H9 (cell line): ENCODE measurements at regions not wholly inside any gene's neighbourhood (a gene's known extent, or its start where the extent isn't known, plus 50 kb on each side); places are given as distances from the start of the nearest gene placed in this dataset.

Experiments used
- DNase-seq: peaks from one replicate; pipeline ENCODE4 v3.0.0-alpha.2; 2017
- H2AFZ ChIP-seq: one replicate; pipeline ENCODE4 v1.6.1; 2013; ENCODE audit warnings: mild to moderate bottlenecking, low read length, control low read depth, moderate library complexity
- H2AK5ac ChIP-seq: 2 replicates; pipeline ENCODE4 v1.6.1; 2013; ENCODE audit warnings: low read length, control low read depth, mixed read lengths; ENCODE audit not compliant: insufficient read length
- H2BK120ac ChIP-seq: one replicate; pipeline ENCODE4 v1.6.1; 2013; ENCODE audit warnings: low read depth, mild to moderate bottlenecking, low read length, control low read depth, inconsistent platforms; ENCODE audit not compliant: poor library complexity, severe bottlenecking
- H2BK12ac ChIP-seq: 2 replicates; pipeline ENCODE4 v1.6.1; 2013; ENCODE audit warnings: low read length, control low read depth, mixed read lengths, low read depth; ENCODE audit not compliant: insufficient read length
- H2BK15ac ChIP-seq: 2 replicates; pipeline ENCODE4 v1.6.1; 2013; ENCODE audit warnings: low read depth, low read length, control low read depth
- H2BK20ac ChIP-seq: one replicate; pipeline ENCODE4 v1.6.1; 2013; ENCODE audit warnings: low read depth, mild to moderate bottlenecking, low read length, control low read depth, inconsistent platforms; ENCODE audit not compliant: poor library complexity, severe bottlenecking
- H2BK5ac ChIP-seq: 2 replicates; pipeline ENCODE4 v1.6.1; 2013; ENCODE audit warnings: low read length, control low read depth, mixed read lengths; ENCODE audit not compliant: insufficient read length
- H3K14ac ChIP-seq: 2 replicates; pipeline ENCODE4 v1.6.1; 2013; ENCODE audit warnings: low read length, control low read depth; ENCODE audit not compliant: insufficient read depth
- H3K18ac ChIP-seq: 2 replicates; pipeline ENCODE4 v1.6.1; 2013; ENCODE audit warnings: low read depth, mild to moderate bottlenecking, mixed read lengths, low read length, control low read depth; ENCODE audit not compliant: insufficient read length
- H3K23ac ChIP-seq: 2 replicates; pipeline ENCODE4 v1.6.1; 2013; ENCODE audit warnings: low read length, control low read depth, mixed read lengths, low read depth; ENCODE audit not compliant: insufficient read length
- H3K23me2 ChIP-seq: 2 replicates; pipeline ENCODE4 v1.6.1; 2013; ENCODE audit warnings: low read depth, mild to moderate bottlenecking, mixed read lengths, low read length, control low read depth; ENCODE audit not compliant: insufficient read length, poor library complexity, severe bottlenecking
- H3K27ac ChIP-seq: 2 replicates; pipeline ENCODE4 v1.5.1; 2013; ENCODE audit warnings: low read length, control low read depth, mixed read lengths, low read depth; ENCODE audit not compliant: insufficient read length
- H3K27me3 ChIP-seq: 2 replicates; pipeline ENCODE4 v1.6.1; 2013; ENCODE audit warnings: low read length, control low read depth, inconsistent platforms; ENCODE audit not compliant: insufficient read depth
- H3K4ac ChIP-seq: 2 replicates; pipeline ENCODE4 v1.6.1; 2013; ENCODE audit warnings: low read depth, mild to moderate bottlenecking, control low read depth, inconsistent platforms, low read length, moderate library complexity
- H3K4me1 ChIP-seq: 2 replicates; pipeline ENCODE4 v1.6.1; 2013; ENCODE audit warnings: low read length, control low read depth, inconsistent platforms; ENCODE audit not compliant: insufficient read depth
- H3K4me2 ChIP-seq: 2 replicates; pipeline ENCODE4 v1.6.1; 2013; ENCODE audit warnings: low read length, control low read depth, mixed read lengths; ENCODE audit not compliant: insufficient read length, insufficient read depth
- H3K56ac ChIP-seq: 2 replicates; pipeline ENCODE4 v1.6.1; 2013; ENCODE audit warnings: low read depth, mild to moderate bottlenecking, mixed read lengths, low read length, control low read depth; ENCODE audit not compliant: insufficient read length
- H3K79me1 ChIP-seq: 2 replicates; pipeline ENCODE4 v1.6.1; 2013; ENCODE audit warnings: low read depth, mild to moderate bottlenecking, moderate library complexity, low read length, control low read depth, inconsistent platforms; ENCODE audit not compliant: insufficient read depth, poor library complexity, severe bottlenecking
- H3K79me2 ChIP-seq: 2 replicates; pipeline ENCODE4 v1.6.1; 2013; ENCODE audit warnings: low read length, control low read depth, inconsistent platforms; ENCODE audit not compliant: insufficient read depth
- H3K9ac ChIP-seq: 2 replicates; pipeline ENCODE4 v1.6.1; 2013; ENCODE audit warnings: low read length, control low read depth, mixed read lengths; ENCODE audit not compliant: insufficient read length; ENCODE audit errors: extremely low read depth
- H3K9me3 ChIP-seq: one replicate; pipeline ENCODE4 v1.6.1; 2013; ENCODE audit warnings: low read depth, low read length, inconsistent platforms; ENCODE audit not compliant: control insufficient read depth
- H3T11ph ChIP-seq: one replicate; pipeline ENCODE4 v1.6.1; 2013; ENCODE audit warnings: mild to moderate bottlenecking, low read length, control low read depth, inconsistent platforms
- H4K20me1 ChIP-seq: one replicate; pipeline ENCODE4 v1.6.1; 2013; ENCODE audit not compliant: control insufficient read depth, insufficient read length, insufficient read depth
- H4K5ac ChIP-seq: 2 replicates; pipeline ENCODE4 v1.6.1; 2013; ENCODE audit warnings: low read depth, mild to moderate bottlenecking, mixed read lengths, low read length, control low read depth; ENCODE audit not compliant: insufficient read length
- H4K8ac ChIP-seq: replicated peaks from 2 replicates; pipeline ENCODE4 v1.6.1; 2013; ENCODE audit warnings: low read length, control low read depth, mixed read lengths, low read depth; ENCODE audit not compliant: insufficient read length
- H4K91ac ChIP-seq: 2 replicates; pipeline ENCODE4 v1.6.1; 2013; ENCODE audit warnings: low read depth, mild to moderate bottlenecking, moderate library complexity, mixed read lengths, low read length, control low read depth; ENCODE audit not compliant: insufficient read length
- H3K27ac Mint-ChIP-seq, 3 experiments: 2 replicates in 2 of 3; 3 replicates in 1 of 3; pipeline ENCODE4 v1.8.0; 2020 to 2021; ENCODE audit warnings: mixed read lengths in 3 of 3, mild to moderate bottlenecking in 1 of 3, moderate library complexity in 1 of 3
- H3K27me3 Mint-ChIP-seq: 2 replicates; pipeline ENCODE4 v1.8.0; 2021; ENCODE audit warnings: low read depth, mild to moderate bottlenecking, moderate library complexity, mixed read lengths
- H3K36me3 Mint-ChIP-seq, 3 experiments: 2 replicates in 2 of 3; 3 replicates in 1 of 3; pipeline ENCODE4 v1.8.0; 2020 to 2021; ENCODE audit warnings: low read depth in 3 of 3, mixed read lengths in 3 of 3; ENCODE audit not compliant: insufficient read depth in 1 of 3
- H3K4me1 Mint-ChIP-seq, 2 experiments: 2 replicates each; pipeline ENCODE4 v1.8.0; 2020; ENCODE audit warnings: mixed read lengths in 2 of 2
- H3K4me3 Mint-ChIP-seq, 2 experiments: 2 replicates in 1 of 2; 3 replicates in 1 of 2; pipeline ENCODE4 v1.8.0; 2020 to 2021; ENCODE audit warnings: mild to moderate bottlenecking in 2 of 2, mixed read lengths in 2 of 2, moderate library complexity in 1 of 2
- H3K9me3 Mint-ChIP-seq, 2 experiments: 2 replicates in 1 of 2; 3 replicates in 1 of 2; pipeline ENCODE4 v1.8.0; 2020; ENCODE audit warnings: mild to moderate bottlenecking in 2 of 2, mixed read lengths in 2 of 2, moderate library complexity in 1 of 2
- CTCF ChIP-seq: fragments of 200-600 bp; sonication (generic); conservative IDR thresholded peaks from 3 replicates; pipeline ENCODE4 v1.8.0; 2021; ENCODE audit warnings: antibody characterized with exemption, mild to moderate bottlenecking
- WGBS: extraction: QIAGEN DNeasy Blood & Tissue Kit; methylation state at CpG from one replicate; pipeline ENCODE4 v1.1.7; 2013; ENCODE audit warnings: missing lambda C conversion rate, low lambda C conversion rate, mixed read lengths; ENCODE audit not compliant: insufficient read length; ENCODE audit errors: extremely low coverage; 5-methylcytosine and 5-hydroxymethylcytosine counted together

- no peak overlapping the region for H3T11ph ChIP-seq
- H3K23ac ChIP-seq: no peak overlapping the region
- no peak overlapping the region for H3K4ac ChIP-seq
- WGBS: no CpG with 5 or more reads among the region's 1 CpG
- H3K4me1 ChIP-seq: no peaks in the 10 kb centered on the region
- H3K4me2 ChIP-seq: no peak overlapping the region
- no peak overlapping the region for H3K9ac ChIP-seq
- no peaks in the 10 kb centered on the region for H3K23me2 ChIP-seq
- no peaks in the 10 kb centered on the region for H3K79me1 ChIP-seq
- H4K5ac ChIP-seq: no peak overlapping the region
- H3K9me3 Mint-ChIP-seq: peaks cover 47 to 53% of the 10 kb centered on the region in 2 experiments
- H2BK5ac ChIP-seq: no peak overlapping the region
- H4K91ac ChIP-seq: no peak overlapping the region
- H3K9me3 ChIP-seq: no peaks in the 10 kb centered on the region
- no peaks in the 10 kb centered on the region for H3K27me3 ChIP-seq
- H4K8ac ChIP-seq: no peak overlapping the region
- no peak overlapping the region for H2BK120ac ChIP-seq
- H3K56ac ChIP-seq: no peak overlapping the region
- H3K14ac ChIP-seq: no peak overlapping the region
- no peak for DNase-seq
- H3K79me2 ChIP-seq: no peaks in the 10 kb centered on the region
- H3K27ac ChIP-seq: no peak overlapping the region
- no peak for TF ChIP-seq CTCF
- no peak overlapping the region for H2BK15ac ChIP-seq
- H3K18ac ChIP-seq: no peak overlapping the region
- no peak overlapping the region for H3K4me3 Mint-ChIP-seq
- no peak overlapping the region for H2BK20ac ChIP-seq
- H3K4me1 Mint-ChIP-seq: no peaks in the 10 kb centered on the region
- H2BK12ac ChIP-seq: no peak overlapping the region
- H3K27ac Mint-ChIP-seq: no peak overlapping the region
- H2AFZ ChIP-seq: no peak overlapping the region
- H3K27me3 Mint-ChIP-seq: no peaks in the 10 kb centered on the region
- H2AK5ac ChIP-seq: no peak overlapping the region
- no peaks in the 10 kb centered on the region for H4K20me1 ChIP-seq
- H3K36me3 Mint-ChIP-seq: peaks cover 0 to 4% (median 0%) of the 10 kb centered on the region in 3 experiments; a peak in 1 of 7 replicates
These were observed 739.2 kb downstream of the MRPL39 start for GRCh38 chr21:24868117-24868516.
